WTC11 (cell line): ENCODE measurements at regions not wholly inside any gene's neighbourhood (a gene's known extent, or its start where the extent isn't known, plus 50 kb on each side); places are given as distances from the start of the nearest gene placed in this dataset.

Experiments
- ATAC-seq: fragments of 200-7000 bp; cut with Tn5 transposase; 2 replicates; pipeline ENCODE4 v1.10.0; 2021; ENCODE audit warnings: mild to moderate bottlenecking, moderate library complexity
- CTCF ChIA-PET: fragments of 300-600 bp; sonication (Branson Sonifier 250); formaldehyde crosslinking; loops from one replicate; lab custom pipeline; 2021; ENCODE audit warnings: antibody characterized with exemption; lab: Charles Lee
- POLR2A ChIA-PET: fragments of 350-600 bp; sonication (Branson Sonifier 250); formaldehyde crosslinking; loops from one replicate; lab custom pipeline; 2021; ENCODE audit warnings: antibody characterized with exemption; lab: Charles Lee
- DNase-seq: peaks from one replicate; pipeline ENCODE4 v3.0.0; 2021; ENCODE audit warnings: low spot score
- H3K27ac Mint-ChIP-seq: 2 replicates; pipeline ENCODE4 v1.8.0; 2021; ENCODE audit warnings: mixed read lengths
- H3K27me3 Mint-ChIP-seq: 2 replicates; pipeline ENCODE4 v1.8.0; 2021; ENCODE audit warnings: low read depth, mild to moderate bottlenecking, moderate library complexity, mixed read lengths
- H3K36me3 Mint-ChIP-seq: 2 replicates; pipeline ENCODE4 v1.8.0; 2021; ENCODE audit warnings: mixed read lengths
- H3K4me1 Mint-ChIP-seq: 2 replicates; pipeline ENCODE4 v1.8.0; 2022; ENCODE audit warnings: mixed read lengths
- H3K4me3 Mint-ChIP-seq: 2 replicates; pipeline ENCODE4 v1.8.0; 2021; ENCODE audit warnings: mild to moderate bottlenecking, moderate library complexity, mixed read lengths
- H3K9me3 Mint-ChIP-seq: 2 replicates; pipeline ENCODE4 v1.8.0; 2021; ENCODE audit warnings: mixed read lengths
- ETV6 ChIP-seq: sonication (generic); formaldehyde crosslinking; IDR thresholded peaks from 2 replicates; pipeline ENCODE4 v1.8.1; 2022; ENCODE audit warnings: mild to moderate bottlenecking, missing genetic modification reagents
- FOXJ3 ChIP-seq: sonication (generic); formaldehyde crosslinking; IDR thresholded peaks from 2 replicates; pipeline ENCODE4 v1.9.0; 2021; ENCODE audit warnings: missing genetic modification reagents, mild to moderate bottlenecking, borderline replicate concordance
- FOXK1 ChIP-seq: sonication (generic); formaldehyde crosslinking; IDR thresholded peaks from 2 replicates; pipeline ENCODE4 v1.8.0; 2022; ENCODE audit warnings: mild to moderate bottlenecking, moderate library complexity, missing genetic modification reagents
- GRHL2 ChIP-seq: fragments of 250-450 bp; sonication (Bioruptor Pico); IDR thresholded peaks from 2 replicates; pipeline ENCODE4 v1.8.0; 2022; ENCODE audit warnings: mild to moderate bottlenecking, moderate library complexity; ENCODE audit not compliant: insufficient replicate concordance, severe bottlenecking
- HMGA2 ChIP-seq: fragments of 250-450 bp; sonication (Bioruptor Pico); IDR thresholded peaks from 2 replicates; pipeline ENCODE4 v1.4.0; 2021; ENCODE audit warnings: mild to moderate bottlenecking, moderate library complexity
- SMAD4 ChIP-seq: sonication (generic); formaldehyde crosslinking; IDR thresholded peaks from 2 replicates; pipeline ENCODE4 v1.8.0; 2022; ENCODE audit warnings: mild to moderate bottlenecking, missing genetic modification reagents
- ZNF263 ChIP-seq: sonication (generic); formaldehyde crosslinking; IDR thresholded peaks from 2 replicates; pipeline ENCODE4 v1.8.1; 2022; ENCODE audit warnings: low read depth, mild to moderate bottlenecking, moderate library complexity, missing genetic modification reagents
- ZNF317 ChIP-seq: sonication (generic); formaldehyde crosslinking; IDR thresholded peaks from 2 replicates; pipeline ENCODE4 v1.8.1; 2023; ENCODE audit warnings: low read depth, mild to moderate bottlenecking, moderate library complexity, missing genetic modification reagents, borderline replicate concordance
- ZNF423 ChIP-seq: fragments of 250-450 bp; sonication (Bioruptor Pico); IDR thresholded peaks from 2 replicates; pipeline ENCODE4 v2.1.2; 2022; ENCODE audit warnings: mild to moderate bottlenecking, moderate library complexity
- TF ChIP-seq, protein P1 (sequence below): sonication (generic); formaldehyde crosslinking; IDR thresholded peaks from 2 replicates; pipeline ENCODE4 v1.8.0; 2023; ENCODE audit warnings: mild to moderate bottlenecking, missing genetic modification reagents
- TF ChIP-seq, protein P2 (sequence below): fragments of 250-450 bp; sonication (Bioruptor Pico); IDR thresholded peaks from 2 replicates; pipeline ENCODE4 v1.9.0; 2021; ENCODE audit warnings: moderate library complexity, mild to moderate bottlenecking, inconsistent platforms, borderline replicate concordance
- TF ChIP-seq, protein P3 (sequence below): sonication (generic); formaldehyde crosslinking; IDR thresholded peaks from 2 replicates; pipeline ENCODE4 v1.8.1; 2023; ENCODE audit warnings: mild to moderate bottlenecking, missing genetic modification reagents
- TF ChIP-seq, protein P4 (sequence below): sonication (generic); formaldehyde crosslinking; IDR thresholded peaks from 2 replicates; pipeline ENCODE4 v1.8.1; 2022; ENCODE audit warnings: mild to moderate bottlenecking, moderate library complexity, missing genetic modification reagents
- TF ChIP-seq, protein P5 (sequence below): sonication (generic); formaldehyde crosslinking; IDR thresholded peaks from 2 replicates; pipeline ENCODE4 v1.8.1; 2022; ENCODE audit warnings: low read depth, mild to moderate bottlenecking, moderate library complexity, missing genetic modification reagents, borderline replicate concordance
- TF ChIP-seq, protein P6 (sequence below): sonication (generic); formaldehyde crosslinking; IDR thresholded peaks from 2 replicates; pipeline ENCODE4 v1.8.1; 2023; ENCODE audit warnings: mild to moderate bottlenecking, moderate library complexity, missing genetic modification reagents

DNA sequence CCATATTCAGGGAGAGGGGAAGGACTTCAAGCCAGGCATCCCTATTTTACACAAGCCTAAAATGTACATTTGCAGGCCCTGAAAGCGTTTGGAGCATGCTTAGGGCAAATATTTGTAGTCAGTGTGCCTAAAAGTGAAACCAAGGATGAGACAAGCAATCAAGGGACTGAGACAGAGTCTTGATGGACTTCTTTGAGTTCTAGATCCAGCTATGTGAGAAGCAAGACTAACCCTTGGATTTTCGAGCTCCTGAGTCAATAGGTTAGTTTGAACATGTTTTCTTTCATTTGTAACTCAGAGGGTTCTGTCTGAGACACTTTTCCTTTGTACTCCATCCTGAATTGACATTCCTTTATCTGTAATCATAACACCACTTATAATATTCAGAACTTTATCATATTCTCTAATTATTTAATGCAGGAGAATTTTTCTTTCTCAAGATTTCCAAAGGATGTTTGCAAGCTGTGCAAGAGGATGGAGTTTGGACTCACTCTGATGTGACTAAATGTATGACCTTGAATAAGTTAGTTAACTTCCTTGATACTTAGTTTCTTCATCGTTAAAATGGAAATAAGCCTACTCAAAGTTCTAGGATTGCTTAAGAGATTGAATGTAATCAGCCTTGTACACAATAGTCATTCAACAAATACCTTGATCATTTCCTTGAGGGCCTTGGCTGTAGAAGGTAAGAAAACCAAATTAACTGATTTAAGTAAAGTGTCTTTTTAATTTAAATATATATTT lies 1237.8 kb upstream of the ZEB2 start:
- H3K27ac Mint-ChIP-seq: no peak overlapping the region
- no peaks in the 10 kb centered on the region for H3K27me3 Mint-ChIP-seq
- H3K36me3 Mint-ChIP-seq: no peaks in the 10 kb centered on the region
- CTCF ChIA-PET: interaction anchor here (1.0 kb wide), 1 partner anchor 944 kb away, joined by 3 read pairs; no protein-coding TSS in a partner anchor
- H3K4me3 Mint-ChIP-seq: no peak overlapping the region
- DNase-seq: no peak
- ATAC-seq: no peak
- TF ChIP-seq, protein P1, sequence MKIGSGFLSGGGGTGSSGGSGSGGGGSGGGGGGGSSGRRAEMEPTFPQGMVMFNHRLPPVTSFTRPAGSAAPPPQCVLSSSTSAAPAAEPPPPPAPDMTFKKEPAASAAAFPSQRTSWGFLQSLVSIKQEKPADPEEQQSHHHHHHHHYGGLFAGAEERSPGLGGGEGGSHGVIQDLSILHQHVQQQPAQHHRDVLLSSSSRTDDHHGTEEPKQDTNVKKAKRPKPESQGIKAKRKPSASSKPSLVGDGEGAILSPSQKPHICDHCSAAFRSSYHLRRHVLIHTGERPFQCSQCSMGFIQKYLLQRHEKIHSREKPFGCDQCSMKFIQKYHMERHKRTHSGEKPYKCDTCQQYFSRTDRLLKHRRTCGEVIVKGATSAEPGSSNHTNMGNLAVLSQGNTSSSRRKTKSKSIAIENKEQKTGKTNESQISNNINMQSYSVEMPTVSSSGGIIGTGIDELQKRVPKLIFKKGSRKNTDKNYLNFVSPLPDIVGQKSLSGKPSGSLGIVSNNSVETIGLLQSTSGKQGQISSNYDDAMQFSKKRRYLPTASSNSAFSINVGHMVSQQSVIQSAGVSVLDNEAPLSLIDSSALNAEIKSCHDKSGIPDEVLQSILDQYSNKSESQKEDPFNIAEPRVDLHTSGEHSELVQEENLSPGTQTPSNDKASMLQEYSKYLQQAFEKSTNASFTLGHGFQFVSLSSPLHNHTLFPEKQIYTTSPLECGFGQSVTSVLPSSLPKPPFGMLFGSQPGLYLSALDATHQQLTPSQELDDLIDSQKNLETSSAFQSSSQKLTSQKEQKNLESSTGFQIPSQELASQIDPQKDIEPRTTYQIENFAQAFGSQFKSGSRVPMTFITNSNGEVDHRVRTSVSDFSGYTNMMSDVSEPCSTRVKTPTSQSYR (CRISPR knock-in tag): no peak
- TF ChIP-seq, protein P2, sequence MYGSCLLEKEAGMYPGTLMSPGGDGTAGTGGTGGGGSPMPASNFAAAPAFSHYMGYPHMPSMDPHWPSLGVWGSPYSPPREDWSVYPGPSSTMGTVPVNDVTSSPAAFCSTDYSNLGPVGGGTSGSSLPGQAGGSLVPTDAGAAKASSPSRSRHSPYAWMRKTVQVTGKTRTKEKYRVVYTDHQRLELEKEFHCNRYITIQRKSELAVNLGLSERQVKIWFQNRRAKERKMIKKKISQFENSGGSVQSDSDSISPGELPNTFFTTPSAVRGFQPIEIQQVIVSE (CRISPR knock-in tag): no peak
- no peak for TF ChIP-seq SMAD4 (CRISPR knock-in tag)
- TF ChIP-seq, protein P3, sequence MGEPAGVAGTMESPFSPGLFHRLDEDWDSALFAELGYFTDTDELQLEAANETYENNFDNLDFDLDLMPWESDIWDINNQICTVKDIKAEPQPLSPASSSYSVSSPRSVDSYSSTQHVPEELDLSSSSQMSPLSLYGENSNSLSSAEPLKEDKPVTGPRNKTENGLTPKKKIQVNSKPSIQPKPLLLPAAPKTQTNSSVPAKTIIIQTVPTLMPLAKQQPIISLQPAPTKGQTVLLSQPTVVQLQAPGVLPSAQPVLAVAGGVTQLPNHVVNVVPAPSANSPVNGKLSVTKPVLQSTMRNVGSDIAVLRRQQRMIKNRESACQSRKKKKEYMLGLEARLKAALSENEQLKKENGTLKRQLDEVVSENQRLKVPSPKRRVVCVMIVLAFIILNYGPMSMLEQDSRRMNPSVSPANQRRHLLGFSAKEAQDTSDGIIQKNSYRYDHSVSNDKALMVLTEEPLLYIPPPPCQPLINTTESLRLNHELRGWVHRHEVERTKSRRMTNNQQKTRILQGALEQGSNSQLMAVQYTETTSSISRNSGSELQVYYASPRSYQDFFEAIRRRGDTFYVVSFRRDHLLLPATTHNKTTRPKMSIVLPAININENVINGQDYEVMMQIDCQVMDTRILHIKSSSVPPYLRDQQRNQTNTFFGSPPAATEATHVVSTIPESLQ: no peak
- TF ChIP-seq ZNF263: no peak
- TF ChIP-seq, protein P4, sequence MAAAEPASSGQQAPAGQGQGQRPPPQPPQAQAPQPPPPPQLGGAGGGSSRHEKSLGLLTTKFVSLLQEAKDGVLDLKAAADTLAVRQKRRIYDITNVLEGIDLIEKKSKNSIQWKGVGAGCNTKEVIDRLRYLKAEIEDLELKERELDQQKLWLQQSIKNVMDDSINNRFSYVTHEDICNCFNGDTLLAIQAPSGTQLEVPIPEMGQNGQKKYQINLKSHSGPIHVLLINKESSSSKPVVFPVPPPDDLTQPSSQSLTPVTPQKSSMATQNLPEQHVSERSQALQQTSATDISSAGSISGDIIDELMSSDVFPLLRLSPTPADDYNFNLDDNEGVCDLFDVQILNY: no peak
- no peak for TF ChIP-seq ETV6 (CRISPR knock-in tag)
- no peak for TF ChIP-seq HMGA2 (CRISPR knock-in tag)
- TF ChIP-seq, protein P5, sequence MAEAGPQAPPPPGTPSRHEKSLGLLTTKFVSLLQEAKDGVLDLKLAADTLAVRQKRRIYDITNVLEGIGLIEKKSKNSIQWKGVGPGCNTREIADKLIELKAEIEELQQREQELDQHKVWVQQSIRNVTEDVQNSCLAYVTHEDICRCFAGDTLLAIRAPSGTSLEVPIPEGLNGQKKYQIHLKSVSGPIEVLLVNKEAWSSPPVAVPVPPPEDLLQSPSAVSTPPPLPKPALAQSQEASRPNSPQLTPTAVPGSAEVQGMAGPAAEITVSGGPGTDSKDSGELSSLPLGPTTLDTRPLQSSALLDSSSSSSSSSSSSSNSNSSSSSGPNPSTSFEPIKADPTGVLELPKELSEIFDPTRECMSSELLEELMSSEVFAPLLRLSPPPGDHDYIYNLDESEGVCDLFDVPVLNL (CRISPR knock-in tag): no peak
- TF ChIP-seq, protein P6, sequence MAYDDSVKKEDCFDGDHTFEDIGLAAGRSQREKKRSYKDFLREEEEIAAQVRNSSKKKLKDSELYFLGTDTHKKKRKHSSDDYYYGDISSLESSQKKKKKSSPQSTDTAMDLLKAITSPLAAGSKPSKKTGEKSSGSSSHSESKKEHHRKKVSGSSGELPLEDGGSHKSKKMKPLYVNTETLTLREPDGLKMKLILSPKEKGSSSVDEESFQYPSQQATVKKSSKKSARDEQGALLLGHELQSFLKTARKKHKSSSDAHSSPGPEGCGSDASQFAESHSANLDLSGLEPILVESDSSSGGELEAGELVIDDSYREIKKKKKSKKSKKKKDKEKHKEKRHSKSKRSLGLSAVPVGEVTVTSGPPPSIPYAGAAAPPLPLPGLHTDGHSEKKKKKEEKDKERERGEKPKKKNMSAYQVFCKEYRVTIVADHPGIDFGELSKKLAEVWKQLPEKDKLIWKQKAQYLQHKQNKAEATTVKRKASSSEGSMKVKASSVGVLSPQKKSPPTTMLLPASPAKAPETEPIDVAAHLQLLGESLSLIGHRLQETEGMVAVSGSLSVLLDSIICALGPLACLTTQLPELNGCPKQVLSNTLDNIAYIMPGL (CRISPR knock-in tag): no peak
- no peak for TF ChIP-seq FOXJ3 (CRISPR knock-in tag)
- no peak for TF ChIP-seq ZNF317 (CRISPR knock-in tag)
- TF ChIP-seq ZNF423 (CRISPR knock-in tag): no peak
- TF ChIP-seq GRHL2 (CRISPR knock-in tag): no peak
- TF ChIP-seq FOXK1 (CRISPR knock-in tag): no peak
- POLR2A ChIA-PET: no interaction called here
- H3K4me1 Mint-ChIP-seq: peaks cover 30% of the 10 kb centered on the region
- no peaks in the 10 kb centered on the region for H3K9me3 Mint-ChIP-seq
